ENCODE measurements at regions not wholly inside any gene's neighbourhood (a gene's known extent, or its start where the extent isn't known, plus 50 kb on each side); places are given as distances from the start of the nearest gene placed in this dataset.

- TF ChIP-seq POLR2A (IDR thresholded peaks at IDR 0.05): no peak
- no peak for TF ChIP-seq CTCF (IDR thresholded peaks at IDR 0.05)
- TF ChIP-seq POLR2AphosphoS5 (IDR thresholded peaks at IDR 0.05): no peak
- no peak for TF ChIP-seq EP300 (IDR thresholded peaks at IDR 0.05)
Observed at GRCh38 chr9:119036969-119037368, 332.3 kb downstream of the BRINP1 start.
